Lower leg skin (tissue), 3 donors: ENCODE measurements at regions not wholly inside any gene's neighbourhood (a gene's known extent, or its start where the extent isn't known, plus 50 kb on each side); places are given as distances from the start of the nearest gene placed in this dataset.

Source experiments
- CTCF ChIP-seq, 3 donors: fragments of 450-650 bp; IDR thresholded peaks; one replicate each; pipeline ENCODE4 v1.5.1; 2016; ENCODE audit warnings: antibody characterized with exemption in 3 of 3, mild to moderate bottlenecking in 3 of 3, moderate library complexity in 2 of 3
- POLR2A ChIP-seq, 2 donors: fragments of 450-650 bp; IDR thresholded peaks; one replicate each; pipeline ENCODE4 v1.6.1; 2016 to 2017; ENCODE audit warnings: antibody characterized with exemption in 2 of 2, mild to moderate bottlenecking in 1 of 2, moderate library complexity in 1 of 2

- no peak for TF ChIP-seq POLR2A (IDR thresholded peaks at IDR 0.05)
- TF ChIP-seq CTCF (IDR thresholded peaks at IDR 0.05): no peak
Observed at GRCh38 chr1:214854126-214854875, 228.2 kb upstream of the KCNK2 start.
